ENCODE measurements at regions not wholly inside any gene's neighbourhood (a gene's known extent, or its start where the extent isn't known, plus 50 kb on each side); places are given as distances from the start of the nearest gene placed in this dataset.

GRCh38 chr3:177812492-177812891 lies 615.2 kb upstream of the TBL1XR1 start:
- Histone ChIP-seq H3K27me3 (ENCODE audit: control insufficient read depth, low read length) (no peaks in the 10 kb centered on the region), H3K9me2 (replicated peaks; ENCODE audit: control insufficient read depth, low read length) (no peaks in the 10 kb centered on the region), H3K27ac (ENCODE audit: low read depth, low read length) (no peak overlapping the region), H3F3A (ENCODE audit: control insufficient read depth, insufficient read depth) (peaks cover 4% of the 10 kb centered on the region; the same call in 1 of the 2 replicates), H3K9me3 (ENCODE audit: control insufficient read depth, insufficient read depth, low read length) (peaks cover 2% of the 10 kb centered on the region; the same call in 1 of the 2 replicates), H3K4me1 (ENCODE audit: control insufficient read depth, low read length) (peaks cover 18% of the 10 kb centered on the region), H3K4me2 (ENCODE audit: low read length) (no peak overlapping the region), H3K4me3 (ENCODE audit: low read length) (no peak overlapping the region), H3K36me3 (ENCODE audit: control insufficient read depth, low read length) (no peaks in the 10 kb centered on the region), H3K79me2 (ENCODE audit: control insufficient read depth, low read length) (no peaks in the 10 kb centered on the region), H4K20me1 (ENCODE audit: control insufficient read depth, insufficient read depth, low read depth, low read length) (no peaks in the 10 kb centered on the region)
- TF ChIP-seq, protein P1, sequence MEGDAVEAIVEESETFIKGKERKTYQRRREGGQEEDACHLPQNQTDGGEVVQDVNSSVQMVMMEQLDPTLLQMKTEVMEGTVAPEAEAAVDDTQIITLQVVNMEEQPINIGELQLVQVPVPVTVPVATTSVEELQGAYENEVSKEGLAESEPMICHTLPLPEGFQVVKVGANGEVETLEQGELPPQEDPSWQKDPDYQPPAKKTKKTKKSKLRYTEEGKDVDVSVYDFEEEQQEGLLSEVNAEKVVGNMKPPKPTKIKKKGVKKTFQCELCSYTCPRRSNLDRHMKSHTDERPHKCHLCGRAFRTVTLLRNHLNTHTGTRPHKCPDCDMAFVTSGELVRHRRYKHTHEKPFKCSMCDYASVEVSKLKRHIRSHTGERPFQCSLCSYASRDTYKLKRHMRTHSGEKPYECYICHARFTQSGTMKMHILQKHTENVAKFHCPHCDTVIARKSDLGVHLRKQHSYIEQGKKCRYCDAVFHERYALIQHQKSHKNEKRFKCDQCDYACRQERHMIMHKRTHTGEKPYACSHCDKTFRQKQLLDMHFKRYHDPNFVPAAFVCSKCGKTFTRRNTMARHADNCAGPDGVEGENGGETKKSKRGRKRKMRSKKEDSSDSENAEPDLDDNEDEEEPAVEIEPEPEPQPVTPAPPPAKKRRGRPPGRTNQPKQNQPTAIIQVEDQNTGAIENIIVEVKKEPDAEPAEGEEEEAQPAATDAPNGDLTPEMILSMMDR (IDR thresholded peaks at IDR 0.05; ENCODE audit: low read depth, low read length, poor library complexity, severe bottlenecking): no peak
- TF ChIP-seq EZH2phosphoT487 (IDR thresholded peaks at IDR 0.05; ENCODE audit: borderline replicate concordance, low read length): no peak

- no peak overlapping the region for H3K4me3 ChIP-seq (ENCODE audit: low read length)
- no peak overlapping the region for H3K4me2 ChIP-seq (ENCODE audit: low read length)
- no peaks in the 10 kb centered on the region for H3K9me3 ChIP-seq (ENCODE audit: control insufficient read depth, insufficient read depth, low read length)
- no peak for TF ChIP-seq EZH2phosphoT487 (IDR thresholded peaks at IDR 0.05; ENCODE audit: borderline replicate concordance, low read length)
- TF ChIP-seq, protein P1 (IDR thresholded peaks at IDR 0.05; ENCODE audit: low read depth, low read length, poor library complexity, severe bottlenecking): no peak
- H3K79me2 ChIP-seq (ENCODE audit: control insufficient read depth, low read length): no peaks in the 10 kb centered on the region
- no peaks in the 10 kb centered on the region for H4K20me1 ChIP-seq (ENCODE audit: control insufficient read depth, insufficient read depth, low read depth, low read length)
- H3K27me3 ChIP-seq (ENCODE audit: control insufficient read depth, low read length): no peaks in the 10 kb centered on the region
- no peaks in the 10 kb centered on the region for H3K36me3 ChIP-seq (ENCODE audit: control insufficient read depth, low read length)
- no peaks in the 10 kb centered on the region for H3K9me2 ChIP-seq (replicated peaks; ENCODE audit: control insufficient read depth, low read length)
- H3K4me1 ChIP-seq (ENCODE audit: control insufficient read depth, low read length): peaks cover 18% of the 10 kb centered on the region
- H3K27ac ChIP-seq (ENCODE audit: low read depth, low read length): no peak overlapping the region
- peaks cover 4% of the 10 kb centered on the region; the same call in 1 of the 2 replicates for H3F3A ChIP-seq (ENCODE audit: control insufficient read depth, insufficient read depth)
Observed at GRCh38 chr3:177813322-177813721, 616.0 kb upstream of the TBL1XR1 start.

GRCh38 chr3:177816667-177817208 lies 619.5 kb upstream of the TBL1XR1 start:
- Histone ChIP-seq H3K36me3 (ENCODE audit: control insufficient read depth, low read length) (no peaks in the 10 kb centered on the region), H3K4me2 (ENCODE audit: low read length) (no peak overlapping the region), H3K27ac (ENCODE audit: low read depth, low read length) (no peak overlapping the region), H3K9me2 (replicated peaks; ENCODE audit: control insufficient read depth, low read length) (no peaks in the 10 kb centered on the region), H3K79me2 (ENCODE audit: control insufficient read depth, low read length) (no peaks in the 10 kb centered on the region), H3K27me3 (ENCODE audit: control insufficient read depth, low read length) (no peaks in the 10 kb centered on the region), H4K20me1 (ENCODE audit: control insufficient read depth, insufficient read depth, low read depth, low read length) (no peaks in the 10 kb centered on the region), H3K4me1 (ENCODE audit: control insufficient read depth, low read length) (peaks cover 14% of the 10 kb centered on the region), H3K4me3 (ENCODE audit: low read length) (no peak overlapping the region), H3F3A (ENCODE audit: control insufficient read depth, insufficient read depth) (no peaks in the 10 kb centered on the region), H3K9me3 (ENCODE audit: control insufficient read depth, insufficient read depth, low read length) (no peaks in the 10 kb centered on the region)
- TF ChIP-seq EZH2phosphoT487 (IDR thresholded peaks at IDR 0.05; ENCODE audit: borderline replicate concordance, low read length): no peak
- TF ChIP-seq, protein P1 (IDR thresholded peaks at IDR 0.05; ENCODE audit: low read depth, low read length, poor library complexity, severe bottlenecking): no peak
